HCT116 (cell line): ENCODE measurements at regions not wholly inside any gene's neighbourhood (a gene's known extent, or its start where the extent isn't known, plus 50 kb on each side); places are given as distances from the start of the nearest gene placed in this dataset.

Experiments used
- ATAC-seq: fragments of 200-7000 bp; cut with Tn5 transposase; 2 replicates; pipeline ENCODE4 v1.9.1; 2020; ENCODE audit warnings: mild to moderate bottlenecking, moderate library complexity
- BruUV-seq: library from RNA; stranded (reverse); fragments of 400-500 nt; replicated peaks from 2 replicates; lab custom pipeline; 2021; lab: Mats Ljungman, UMichigan
- CTCF ChIA-PET: fragments of 300-600 bp; sonication (Branson Sonifier 250); formaldehyde crosslinking; loops from one replicate; lab custom pipeline; 2021; ENCODE audit warnings: antibody characterized with exemption; lab: Charles Lee
- POLR2A ChIA-PET: fragments of 300-600, 350-600 bp; sonication (Branson Sonifier 250); formaldehyde crosslinking; loops from one replicate; lab custom pipeline; 2021; ENCODE audit warnings: antibody characterized with exemption; lab: Charles Lee
- RAD21 ChIA-PET, 2 experiments: fragments of 300-600 bp; sonication (Branson Sonifier 250); formaldehyde crosslinking; loops; one replicate each; lab custom pipeline; 2023; ENCODE audit warnings: low total read pairs in 2 of 2; ENCODE audit not compliant: uncharacterized antibody in 2 of 2, unreplicated experiment in 2 of 2, low non-redundant PET in 1 of 2; lab: Charles Lee
- DNase-seq: peaks from one replicate; pipeline ENCODE4 v3.0.0-alpha.2; 2010; ENCODE audit warnings: low read depth, low spot score
- H2AFZ ChIP-seq: fragments of 200-600 bp; shearing (Covaris generic), sonication (generic); 2 replicates; pipeline ENCODE4 v1.6.1; 2017; ENCODE audit warnings: low read depth, mixed run types, mixed read lengths, antibody characterized with exemption, low read length; ENCODE audit not compliant: poor library complexity, severe bottlenecking
- H3K27ac ChIP-seq: 2 replicates; pipeline ENCODE4 v1.5.1; 2012; ENCODE audit warnings: low read depth, low read length
- H3K27me3 ChIP-seq: fragments of 200-600 bp; sonication (generic); 2 replicates; pipeline ENCODE4 v1.6.1; 2016; ENCODE audit warnings: mixed run types, low read length, mixed read lengths; ENCODE audit not compliant: insufficient read depth
- H3K36me3 ChIP-seq, 2 experiments: fragments of 200-500 bp in 1 of 2; fragments of 200-600 bp in 1 of 2; sonication (Bioruptor generic) in 1 of 2; sonication (generic) in 1 of 2; 2 replicates each; pipeline versions ENCODE4 v1.5.1 to v1.6.1; 2014 to 2016; ENCODE audit warnings: low read length in 2 of 2, inconsistent platforms in 1 of 2, mixed read lengths in 1 of 2, mixed run types in 1 of 2; ENCODE audit not compliant: insufficient read depth in 2 of 2, control insufficient read depth in 1 of 2
- H3K4me1 ChIP-seq, 2 experiments: fragments of 200-600 bp in 1 of 2; sonication (generic) in 1 of 2; 2 replicates each; pipeline versions ENCODE4 v1.5.1 to v1.6.1; 2012 to 2017; ENCODE audit warnings: low read length in 2 of 2, inconsistent platforms in 1 of 2, mild to moderate bottlenecking in 1 of 2, mixed read lengths in 1 of 2, mixed run types in 1 of 2, moderate library complexity in 1 of 2; ENCODE audit not compliant: insufficient read depth in 2 of 2, control insufficient read depth in 1 of 2
- H3K4me2 ChIP-seq: fragments of 200-600 bp; sonication (generic); 2 replicates; pipeline ENCODE4 v1.6.1; 2017; ENCODE audit warnings: mixed run types, low read length, mixed read lengths
- H3K4me3 ChIP-seq, 2 experiments: fragments of 200-600 bp in 1 of 2; sonication (generic) in 1 of 2; replicated peaks in 1 of 2; 2 replicates each; pipeline ENCODE4 v1.5.1; 2011 to 2016; ENCODE audit warnings: low read length in 2 of 2, control low read depth in 1 of 2, low read depth in 1 of 2, mild to moderate bottlenecking in 1 of 2, mixed read lengths in 1 of 2, mixed run types in 1 of 2
- H3K79me2 ChIP-seq: fragments of 200-600 bp; sonication (generic); 2 replicates; pipeline ENCODE4 v1.6.1; 2017; ENCODE audit warnings: mild to moderate bottlenecking, mixed run types, low read length, moderate library complexity, mixed read lengths; ENCODE audit not compliant: insufficient read depth
- H3K9ac ChIP-seq: fragments of 200-600 bp; sonication (generic); 2 replicates; pipeline ENCODE4 v1.6.1; 2016; ENCODE audit warnings: low read length, mixed read lengths
- H3K9me2 ChIP-seq: fragments of 200-600 bp; sonication (generic), shearing (Covaris generic); 2 replicates; pipeline ENCODE4 v1.6.1; 2017; ENCODE audit warnings: mixed run types, mild to moderate bottlenecking, moderate library complexity; ENCODE audit not compliant: insufficient read depth
- H3K9me3 ChIP-seq, 2 experiments: fragments of 200-500 bp in 1 of 2; fragments of 200-600 bp in 1 of 2; sonication (Bioruptor generic) in 1 of 2; sonication (generic) in 1 of 2; 2 replicates each; pipeline ENCODE4 v1.6.1; 2014 to 2017; ENCODE audit warnings: low read length in 2 of 2, mixed read lengths in 2 of 2, inconsistent platforms in 1 of 2, low read depth in 1 of 2, mild to moderate bottlenecking in 1 of 2, mixed run types in 1 of 2, moderate library complexity in 1 of 2; ENCODE audit not compliant: control insufficient read depth in 1 of 2, insufficient read depth in 1 of 2
- H4K20me1 ChIP-seq: fragments of 200-600 bp; sonication (generic), shearing (Covaris generic); 2 replicates; pipeline ENCODE4 v1.6.1; 2017; ENCODE audit warnings: mixed run types, mild to moderate bottlenecking, moderate library complexity; ENCODE audit not compliant: insufficient read depth
- CBX3 ChIP-seq: IDR thresholded peaks from 2 replicates; pipeline ENCODE4 v1.6.1; 2012; ENCODE audit warnings: low read depth
- CEBPB ChIP-seq: IDR thresholded peaks from 2 replicates; pipeline ENCODE4 v1.6.1; 2012; ENCODE audit warnings: low read depth
- CTCF ChIP-seq, 3 experiments: fragments of 200-600 bp in 1 of 3; sonication (generic) in 1 of 3; IDR thresholded peaks in 2 of 3; conservative IDR thresholded peaks in 1 of 3; 2 replicates each; pipeline ENCODE4 v1.5.1; 2012 to 2017; ENCODE audit warnings: low read depth in 2 of 3, low read length in 2 of 3, antibody characterized with exemption in 1 of 3, borderline replicate concordance in 1 of 3, control low read depth in 1 of 3, mild to moderate bottlenecking in 1 of 3, mixed read lengths in 1 of 3, mixed run types in 1 of 3, moderate library complexity in 1 of 3; ENCODE audit not compliant: insufficient read depth in 1 of 3
- EGR1 ChIP-seq: IDR thresholded peaks from 2 replicates; pipeline ENCODE4 v1.6.1; 2012; ENCODE audit warnings: low read depth
- ELF1 ChIP-seq: IDR thresholded peaks from 2 replicates; pipeline ENCODE4 v1.6.1; 2012; ENCODE audit warnings: low read depth, borderline replicate concordance
- EZH2 ChIP-seq: fragments of 200-600 bp; sonication (generic); IDR thresholded peaks from 2 replicates; pipeline ENCODE4 v1.6.1; 2017; ENCODE audit warnings: antibody characterized with exemption, mixed run types
- FOSL1 ChIP-seq: IDR thresholded peaks from 2 replicates; pipeline ENCODE4 v1.6.1; 2012; ENCODE audit warnings: low read depth
- MAX ChIP-seq: IDR thresholded peaks from 2 replicates; pipeline ENCODE4 v1.6.1; 2012
- POLR2A ChIP-seq: IDR thresholded peaks from 2 replicates; pipeline ENCODE4 v1.7.0; 2011; ENCODE audit warnings: borderline replicate concordance; ENCODE audit not compliant: insufficient read depth, insufficient read length; ENCODE audit errors: extremely low read depth
- POLR2AphosphoS5 ChIP-seq: IDR thresholded peaks from 2 replicates; pipeline ENCODE4 v1.6.1; 2011; ENCODE audit warnings: mild to moderate bottlenecking, low read depth, low read length, moderate library complexity
- RAD21 ChIP-seq: IDR thresholded peaks from 2 replicates; pipeline ENCODE4 v1.6.1; 2012; ENCODE audit warnings: low read depth, mild to moderate bottlenecking
- REST ChIP-seq: IDR thresholded peaks from 2 replicates; pipeline ENCODE4 v1.6.1; 2012; ENCODE audit warnings: low read depth
- SIN3A ChIP-seq: IDR thresholded peaks from 2 replicates; pipeline ENCODE4 v1.6.1; 2012; ENCODE audit warnings: low read depth
- SP1 ChIP-seq: IDR thresholded peaks from 2 replicates; pipeline ENCODE4 v1.6.1; 2012; ENCODE audit warnings: low read depth
- SRF ChIP-seq: IDR thresholded peaks from 2 replicates; pipeline ENCODE4 v1.6.1; 2012; ENCODE audit warnings: low read depth
- YY1 ChIP-seq: IDR thresholded peaks from 2 replicates; pipeline ENCODE4 v1.6.1; 2011; ENCODE audit warnings: low read length, low read depth, moderate library complexity, mild to moderate bottlenecking; ENCODE audit not compliant: insufficient replicate concordance; ENCODE audit errors: extremely low read depth
- ZBTB33 ChIP-seq: IDR thresholded peaks from 2 replicates; pipeline ENCODE4 v1.6.1; 2011; ENCODE audit warnings: mild to moderate bottlenecking, low read length, moderate library complexity; ENCODE audit not compliant: insufficient replicate concordance; ENCODE audit errors: extremely low read depth
- ZFX ChIP-seq: fragments of 450-650 bp; IDR thresholded peaks from 2 replicates; pipeline ENCODE4 v1.6.1; 2017
- ZNF274 ChIP-seq: fragments of 200-500 bp; sonication (Bioruptor generic); IDR thresholded peaks from 2 replicates; pipeline ENCODE4 v1.6.1; 2014; ENCODE audit warnings: mild to moderate bottlenecking, low read depth, low read length, inconsistent platforms
- intact Hi-C: fragments of 100-400 bp; cut with micrococcal nuclease; formaldehyde crosslinking; loops from 2 replicates; pipeline ENCODE4 v1.10.0; 2022
- TF ChIP-seq, protein P1 (sequence below): IDR thresholded peaks from 2 replicates; pipeline ENCODE4 v1.6.1; 2012

DNA sequence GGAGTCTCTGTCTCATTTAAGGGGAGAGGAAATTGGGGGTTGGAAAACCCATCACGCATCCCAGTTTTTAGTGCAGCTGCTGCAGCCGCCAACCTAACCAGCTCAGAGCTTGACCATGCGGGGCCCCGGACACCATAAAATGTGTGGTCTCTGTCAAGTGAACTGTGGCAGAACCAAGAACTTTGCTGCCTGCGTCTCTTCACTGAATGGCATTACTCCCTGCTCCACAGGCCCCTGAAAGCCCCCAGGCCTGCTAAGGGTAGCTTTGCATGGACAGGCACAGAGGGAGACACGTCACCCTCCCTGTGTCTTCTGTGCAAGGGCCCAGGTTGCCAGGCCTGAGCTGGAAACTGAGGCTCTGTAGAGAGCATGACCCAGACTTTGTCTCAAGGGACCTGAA is 144.6 kb upstream of the GPR26 start:
- no peak overlapping the region for H3K9ac ChIP-seq
- H2AFZ ChIP-seq: no peak overlapping the region
- H3K27ac ChIP-seq: no peak overlapping the region
- BruUV-seq: no TSS peak
- intact Hi-C loops: no loop called here
- CTCF ChIA-PET: no interaction called here
- no peaks in the 10 kb centered on the region for H3K36me3 ChIP-seq
- no peaks in the 10 kb centered on the region for H3K9me2 ChIP-seq
- H3K4me3 ChIP-seq: no peak overlapping the region
- POLR2A ChIA-PET: no interaction called here
- no peaks in the 10 kb centered on the region for H4K20me1 ChIP-seq
- no peak overlapping the region for H3K4me2 ChIP-seq
- RAD21 ChIA-PET: no interaction called here
- ATAC-seq: no peak
- no peaks in the 10 kb centered on the region for H3K79me2 ChIP-seq
- H3K4me1 ChIP-seq: no peaks in the 10 kb centered on the region
- TF ChIP-seq ZBTB33: no peak
- no peak for TF ChIP-seq POLR2AphosphoS5
- TF ChIP-seq SP1: no peak
- TF ChIP-seq REST: no peak
- TF ChIP-seq, protein P1, sequence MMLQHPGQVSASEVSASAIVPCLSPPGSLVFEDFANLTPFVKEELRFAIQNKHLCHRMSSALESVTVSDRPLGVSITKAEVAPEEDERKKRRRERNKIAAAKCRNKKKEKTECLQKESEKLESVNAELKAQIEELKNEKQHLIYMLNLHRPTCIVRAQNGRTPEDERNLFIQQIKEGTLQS: no peak
- no peak for TF ChIP-seq EGR1
- no peak for TF ChIP-seq CEBPB
- no peak for TF ChIP-seq RAD21
- TF ChIP-seq CBX3: no peak
- TF ChIP-seq ELF1: no peak
- TF ChIP-seq FOSL1: no peak
- TF ChIP-seq ZFX: no peak
- no peak for TF ChIP-seq POLR2A
- TF ChIP-seq SIN3A: no peak
- TF ChIP-seq ZNF274: no peak
- no peak for TF ChIP-seq YY1
- no peak for TF ChIP-seq MAX
- TF ChIP-seq SRF: no peak
- TF ChIP-seq CTCF (IDR thresholded peaks at IDR 0.05 in 2 of 3, conservative IDR thresholded peaks at IDR 0.05 in 1 of 3; ENCODE audit: borderline replicate concordance in 1 of 3, insufficient read depth in 1 of 3, low read depth in 2 of 3, low read length in 2 of 3): no peak
- no peak for TF ChIP-seq EZH2
- TF ChIP-seq, all 23 proteins: peak for 0
- Histone ChIP-seq H3K9me3 (no peaks in the 10 kb centered on the region), H3K27me3 (peaks cover 14% of the 10 kb centered on the region; the same call in 1 of the 2 replicates)
- DNase-seq: no peak
